Body of pancreas (tissue), 4 donors: ENCODE measurements at regions not wholly inside any gene's neighbourhood (a gene's known extent, or its start where the extent isn't known, plus 50 kb on each side); places are given as distances from the start of the nearest gene placed in this dataset.
"Not testable (repeated sequence)": the region's sequence is repeated elsewhere in the genome, so short reads cannot be mapped to it uniquely, and the experiment has no call there.

Experiments used
- ATAC-seq: fragments of 150-250 bp; one replicate; pipeline ENCODE4 v1.9.1; 2016
- DNase-seq, 4 donors: peaks; one replicate each; pipeline ENCODE4 v3.0.0-alpha.2; 2019
- H3K27ac ChIP-seq, 4 donors: fragments of 200-600 bp; sonication (generic); 1 replicate in 3 of 4; 2 replicates in 1 of 4; pipeline versions ENCODE4 v1.5.1 to v1.6.1; 2016 to 2019; ENCODE audit warnings: mild to moderate bottlenecking in 1 of 4, mixed read lengths in 1 of 4, moderate library complexity in 1 of 4
- H3K27me3 ChIP-seq, 2 donors: fragments of 200-600 bp; sonication (generic); one replicate each; pipeline ENCODE4 v1.6.0; 2016; ENCODE audit warnings: mild to moderate bottlenecking in 1 of 2
- H3K36me3 ChIP-seq, 2 donors: fragments of 200-600 bp; sonication (generic); replicated peaks in 1 of 2; 2 replicates each; pipeline ENCODE4 v1.5.1; 2016; ENCODE audit warnings: low read depth in 2 of 2; ENCODE audit not compliant: insufficient read depth in 1 of 2
- H3K4me1 ChIP-seq: fragments of 200-600 bp; sonication (generic); one replicate; pipeline ENCODE4 v1.6.0; 2016
- H3K4me3 ChIP-seq, 2 donors: fragments of 200-600 bp; sonication (generic); 1 replicate in 1 of 2; 2 replicates in 1 of 2; pipeline ENCODE4 v1.5.1; 2016 to 2019
- H3K9me3 ChIP-seq, 3 donors: fragments of 200-600 bp; sonication (generic); 1 replicate in 2 of 3; 2 replicates in 1 of 3; pipeline ENCODE4 v1.5.1; 2016
- POLR2A ChIP-seq, 3 donors: fragments of 450-650 bp; IDR thresholded peaks; one replicate each; pipeline ENCODE4 v1.6.1; 2016; ENCODE audit warnings: antibody characterized with exemption in 3 of 3, mild to moderate bottlenecking in 2 of 3
- WGBS, 2 donors: methylation state at CpG; one replicate each; pipeline ENCODE4 v1.1.5; 2017; 5-methylcytosine and 5-hydroxymethylcytosine counted together
- intact Hi-C: fragments of 100-400 bp; cut with DNase I; formaldehyde crosslinking; loops from one replicate; pipeline ENCODE4 v1.15.1; 2023
- TF ChIP-seq, protein P1 (sequence below), 7 experiments: fragments of 450-650 bp in 4 of 7; fragments of 200-600 bp in 3 of 7; sonication (generic) in 3 of 7; IDR thresholded peaks; one replicate each; pipeline ENCODE4 v1.5.1; 2016 to 2019; ENCODE audit warnings: antibody characterized with exemption in 7 of 7

DNA sequence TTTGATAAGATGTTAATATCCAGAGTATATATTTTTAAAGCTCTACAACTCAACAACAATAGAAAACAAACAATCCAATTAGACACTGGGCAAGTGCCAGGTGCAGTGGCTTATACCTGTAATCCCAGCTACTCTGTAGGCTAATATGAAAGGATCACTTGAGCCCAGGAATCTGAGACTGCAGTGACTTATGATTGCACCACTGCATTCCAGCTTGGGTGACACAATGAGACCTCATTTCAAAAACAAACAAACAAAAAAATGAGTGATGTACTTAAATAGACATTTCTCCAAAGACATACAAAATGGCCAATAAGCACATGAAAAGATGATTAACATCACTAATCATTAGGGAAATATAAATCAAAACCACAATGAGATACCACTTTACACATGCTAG is 356.8 kb upstream of the PCDH10 start:
- H3K9me3 ChIP-seq, result no peaks in the 10 kb centered on the region
- TF ChIP-seq, protein P1, sequence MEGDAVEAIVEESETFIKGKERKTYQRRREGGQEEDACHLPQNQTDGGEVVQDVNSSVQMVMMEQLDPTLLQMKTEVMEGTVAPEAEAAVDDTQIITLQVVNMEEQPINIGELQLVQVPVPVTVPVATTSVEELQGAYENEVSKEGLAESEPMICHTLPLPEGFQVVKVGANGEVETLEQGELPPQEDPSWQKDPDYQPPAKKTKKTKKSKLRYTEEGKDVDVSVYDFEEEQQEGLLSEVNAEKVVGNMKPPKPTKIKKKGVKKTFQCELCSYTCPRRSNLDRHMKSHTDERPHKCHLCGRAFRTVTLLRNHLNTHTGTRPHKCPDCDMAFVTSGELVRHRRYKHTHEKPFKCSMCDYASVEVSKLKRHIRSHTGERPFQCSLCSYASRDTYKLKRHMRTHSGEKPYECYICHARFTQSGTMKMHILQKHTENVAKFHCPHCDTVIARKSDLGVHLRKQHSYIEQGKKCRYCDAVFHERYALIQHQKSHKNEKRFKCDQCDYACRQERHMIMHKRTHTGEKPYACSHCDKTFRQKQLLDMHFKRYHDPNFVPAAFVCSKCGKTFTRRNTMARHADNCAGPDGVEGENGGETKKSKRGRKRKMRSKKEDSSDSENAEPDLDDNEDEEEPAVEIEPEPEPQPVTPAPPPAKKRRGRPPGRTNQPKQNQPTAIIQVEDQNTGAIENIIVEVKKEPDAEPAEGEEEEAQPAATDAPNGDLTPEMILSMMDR (IDR thresholded peaks at IDR 0.05), result no peak
- no peak for TF ChIP-seq POLR2A (IDR thresholded peaks at IDR 0.05)
- no peak overlapping the region for H3K27ac ChIP-seq
- DNase-seq, result no peak
- no peak overlapping the region for H3K4me3 ChIP-seq
- ATAC-seq, result no peak
- H3K27me3 ChIP-seq, result no peaks in the 10 kb centered on the region
- H3K36me3 ChIP-seq, result no peaks in the 10 kb centered on the region
- H3K4me1 ChIP-seq, result no peaks in the 10 kb centered on the region
- intact Hi-C loops, result no loop called here

DNA sequence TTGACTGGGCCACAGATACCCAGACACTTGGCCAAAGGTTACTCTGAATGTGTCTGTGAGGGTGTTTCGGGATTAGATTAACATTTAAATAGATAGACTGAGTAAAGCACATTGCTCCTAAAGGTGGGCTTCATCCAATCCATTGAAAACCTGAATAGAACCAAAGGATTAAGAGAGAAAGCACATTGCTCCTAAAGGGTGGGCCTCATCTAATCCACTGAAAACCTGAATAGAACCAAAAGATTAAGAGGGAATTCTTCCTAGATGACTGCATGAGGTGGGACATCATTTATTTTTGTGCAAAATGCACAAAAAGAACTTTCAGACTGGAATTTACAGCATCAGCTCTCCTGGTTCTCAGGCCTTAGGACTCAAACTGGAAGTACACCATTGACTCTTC is 351.2 kb upstream of the PCDH10 start:
- H3K4me1 ChIP-seq, result no peaks in the 10 kb centered on the region
- intact Hi-C loops, result no loop called here
- TF ChIP-seq, protein P1 (IDR thresholded peaks at IDR 0.05), result no peak
- no peak for TF ChIP-seq POLR2A (IDR thresholded peaks at IDR 0.05)

DNA sequence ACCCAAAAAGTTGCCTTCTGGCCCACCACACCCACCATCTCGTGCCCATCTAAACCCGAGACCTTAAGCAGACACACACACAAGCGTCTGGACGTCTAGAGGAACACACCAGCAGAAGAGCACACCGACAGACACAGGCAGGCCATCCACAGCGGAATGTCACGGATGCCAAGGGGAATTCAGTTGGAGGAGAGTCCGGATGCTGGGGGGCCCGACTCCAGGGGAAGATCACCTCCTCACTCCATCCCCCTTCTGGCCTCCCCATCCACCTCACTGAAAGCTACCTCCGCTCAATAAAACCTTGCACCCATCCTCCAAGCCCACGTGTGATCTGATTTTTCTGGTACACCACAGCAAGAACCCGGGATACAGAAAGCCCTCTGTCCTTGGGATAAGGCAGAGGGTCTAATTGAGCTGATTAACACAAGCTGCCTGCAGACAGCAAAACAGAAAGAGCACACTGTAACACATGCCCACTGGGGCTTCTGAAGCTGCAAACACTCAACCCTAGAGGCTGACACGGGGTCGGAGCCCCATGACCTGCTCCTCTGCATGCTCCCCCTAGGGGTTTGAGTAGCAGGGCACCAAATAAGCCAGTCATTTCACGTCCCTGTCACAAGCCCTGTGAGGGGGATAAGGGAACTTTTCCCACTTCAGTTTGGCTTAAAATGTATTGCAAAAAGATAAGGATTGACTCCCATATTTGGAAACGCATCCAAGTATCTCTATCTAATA is 339.6 kb upstream of the PCDH10 start:
- intact Hi-C loops, result no loop called here
- no peak for DNase-seq
- Histone ChIP-seq H3K27ac (no peak overlapping the region), H3K4me1 (no peaks in the 10 kb centered on the region), H3K36me3 (no peaks in the 10 kb centered on the region), H3K27me3 (no peaks in the 10 kb centered on the region), H3K4me3 (no peak overlapping the region), H3K9me3 (no peaks in the 10 kb centered on the region)
- TF ChIP-seq, protein P1 (IDR thresholded peaks at IDR 0.05), result no peak
- TF ChIP-seq POLR2A (IDR thresholded peaks at IDR 0.05), result no peak
- no peak for ATAC-seq
- WGBS, 2 donors, result 57 to 62% methylated on average over 12 to 16 of the region's 16 CpGs

More for the DNA sequence above, 351.2 kb upstream of the PCDH10 start:
- Histone ChIP-seq H3K36me3 (no peaks in the 10 kb centered on the region), H3K27ac (no peak overlapping the region), H3K9me3 (no peaks in the 10 kb centered on the region), H3K4me3 (no peak overlapping the region), H3K27me3 (no peaks in the 10 kb centered on the region)
- WGBS, 2 donors, result 37 to 62% methylated on average over 1 of the region's 1 CpG
- ATAC-seq (no peak), DNase-seq (no peak)

- H3K27me3 ChIP-seq, ATAC-seq, DNase-seq, H3K27ac ChIP-seq, H3K4me3 ChIP-seq, H3K4me1 ChIP-seq, intact Hi-C loops, H3K9me3 ChIP-seq, H3K36me3 ChIP-seq: not testable (repeated sequence)
- 57 to 59% methylated on average over 2 of the region's 2 CpGs for WGBS, 2 donors
Observed at GRCh38 chr4:132813061-132813460, 336.0 kb upstream of the PCDH10 start.

DNA sequence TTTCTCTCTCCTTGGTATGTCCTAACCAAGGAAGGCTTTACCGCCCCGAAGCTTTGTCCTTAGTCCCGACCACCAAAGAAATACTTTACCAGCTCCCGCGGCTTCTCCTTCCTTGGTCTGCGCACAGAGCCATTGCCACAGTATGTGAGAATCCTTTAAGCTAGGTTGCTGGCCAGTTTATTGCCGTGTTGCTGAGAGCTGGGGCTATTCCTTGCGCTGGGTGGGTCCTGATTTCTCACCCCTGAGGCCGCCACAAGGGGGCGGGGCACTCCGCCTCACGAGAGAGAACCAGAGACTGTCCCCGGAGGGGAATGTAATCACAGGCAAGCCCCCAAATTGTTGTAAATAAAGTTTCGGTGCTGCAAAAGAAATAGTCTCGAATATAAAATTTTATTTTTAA is 331.0 kb upstream of the PCDH10 start:
- no peak for DNase-seq
- no peaks in the 10 kb centered on the region for H3K9me3 ChIP-seq
- H3K4me1 ChIP-seq, result no peaks in the 10 kb centered on the region
- no peak for TF ChIP-seq POLR2A (IDR thresholded peaks at IDR 0.05)
- TF ChIP-seq, protein P1 (IDR thresholded peaks at IDR 0.05), result no peak
- H3K27me3 ChIP-seq, result no peaks in the 10 kb centered on the region
- no peak for ATAC-seq
- no peak overlapping the region for H3K4me3 ChIP-seq
- 68 to 76% methylated on average over 15 of the region's 15 CpGs for WGBS, 2 donors
- no peak overlapping the region for H3K27ac ChIP-seq
- intact Hi-C loops, result no loop called here
- no peaks in the 10 kb centered on the region for H3K36me3 ChIP-seq
